Neuronal stem cell (in vitro differentiated cells): ENCODE measurements at regions not wholly inside any gene's neighbourhood (a gene's known extent, or its start where the extent isn't known, plus 50 kb on each side); places are given as distances from the start of the nearest gene placed in this dataset.

Experiments
- DNase-seq: peaks from one replicate; pipeline ENCODE4 v3.0.0-alpha.2; 2013; ENCODE audit warnings: low spot score
- H2AFZ ChIP-seq: one replicate; pipeline ENCODE4 v1.6.1; 2013; ENCODE audit warnings: mild to moderate bottlenecking, low read length, inconsistent platforms
- H2AK5ac ChIP-seq: 2 replicates; pipeline ENCODE4 v1.6.1; 2013; ENCODE audit warnings: low read depth, mild to moderate bottlenecking, inconsistent platforms, low read length, moderate library complexity, mixed read lengths
- H2BK120ac ChIP-seq: 2 replicates; pipeline ENCODE4 v1.6.1; 2013; ENCODE audit warnings: low read depth, mild to moderate bottlenecking, inconsistent platforms, low read length, moderate library complexity, mixed read lengths
- H2BK12ac ChIP-seq: one replicate; pipeline ENCODE4 v1.6.1; 2013; ENCODE audit warnings: low read length, inconsistent platforms
- H2BK15ac ChIP-seq: 2 replicates; pipeline ENCODE4 v1.6.1; 2013; ENCODE audit warnings: mild to moderate bottlenecking, low read length, inconsistent platforms, mixed read lengths
- H2BK5ac ChIP-seq: one replicate; pipeline ENCODE4 v1.6.1; 2013; ENCODE audit warnings: inconsistent platforms, mild to moderate bottlenecking, low read length, moderate library complexity
- H3K14ac ChIP-seq: one replicate; pipeline ENCODE4 v1.6.1; 2013; ENCODE audit warnings: low read length, inconsistent platforms
- H3K18ac ChIP-seq: 2 replicates; pipeline ENCODE4 v1.6.1; 2013; ENCODE audit warnings: low read length, inconsistent platforms
- H3K23ac ChIP-seq: 2 replicates; pipeline ENCODE4 v1.6.1; 2013; ENCODE audit warnings: low read depth, mild to moderate bottlenecking, mixed read lengths, low read length, inconsistent platforms; ENCODE audit not compliant: poor library complexity
- H3K27ac ChIP-seq: replicated peaks from 3 replicates; pipeline ENCODE4 v1.5.1; 2013; ENCODE audit warnings: low read length, inconsistent platforms
- H3K27me3 ChIP-seq, 3 experiments: 2 replicates each; pipeline ENCODE4 v1.6.1; 2013; ENCODE audit warnings: low read length in 3 of 3, mild to moderate bottlenecking in 2 of 3, inconsistent platforms in 1 of 3, low read depth in 1 of 3, mixed read lengths in 1 of 3, moderate library complexity in 1 of 3; ENCODE audit not compliant: control insufficient read depth in 3 of 3, insufficient read depth in 3 of 3
- H3K36me3 ChIP-seq, 2 donors: replicated peaks in 1 of 2; 2 replicates each; pipeline ENCODE4 v1.6.1; 2013; ENCODE audit warnings: low read length in 2 of 2; ENCODE audit not compliant: control insufficient read depth in 2 of 2, insufficient read depth in 2 of 2
- H3K4ac ChIP-seq: 2 replicates; pipeline ENCODE4 v1.6.1; 2013; ENCODE audit warnings: inconsistent platforms, mild to moderate bottlenecking, low read length, moderate library complexity
- H3K4me1 ChIP-seq, 2 donors: 1 replicate in 1 of 2; 2 replicates in 1 of 2; pipeline ENCODE4 v1.6.1; 2013; ENCODE audit warnings: low read length in 2 of 2, low read depth in 1 of 2; ENCODE audit not compliant: control insufficient read depth in 2 of 2, insufficient read depth in 1 of 2
- H3K4me2 ChIP-seq: one replicate; pipeline ENCODE4 v1.6.1; 2013; ENCODE audit warnings: mild to moderate bottlenecking, low read length, inconsistent platforms; ENCODE audit not compliant: insufficient read depth, poor library complexity, severe bottlenecking
- H3K4me3 ChIP-seq, 2 donors: 2 replicates each; pipeline ENCODE4 v1.5.1; 2013; ENCODE audit warnings: low read length in 2 of 2, mild to moderate bottlenecking in 2 of 2, inconsistent platforms in 1 of 2, moderate library complexity in 1 of 2
- H3K79me1 ChIP-seq: one replicate; pipeline ENCODE4 v1.6.1; 2013; ENCODE audit warnings: low read depth, mild to moderate bottlenecking, inconsistent platforms, low read length, moderate library complexity
- H3K9ac ChIP-seq: one replicate; pipeline ENCODE4 v1.6.1; 2013; ENCODE audit warnings: mild to moderate bottlenecking, low read depth, low read length, inconsistent platforms; ENCODE audit not compliant: poor library complexity
- H3K9me3 ChIP-seq, 2 donors: replicated peaks in 1 of 2; 2 replicates each; pipeline versions ENCODE3 to v1.6.1; 2013; ENCODE audit warnings: low read length in 2 of 2, mild to moderate bottlenecking in 2 of 2, inconsistent platforms in 1 of 2, low read depth in 1 of 2, mixed read lengths in 1 of 2, moderate library complexity in 1 of 2; ENCODE audit not compliant: control insufficient read depth in 2 of 2, insufficient read depth in 1 of 2
- H4K8ac ChIP-seq: one replicate; pipeline ENCODE4 v1.6.1; 2013; ENCODE audit warnings: low read depth, mild to moderate bottlenecking, inconsistent platforms, low read length, moderate library complexity
- H4K91ac ChIP-seq: one replicate; pipeline ENCODE4 v1.6.1; 2013; ENCODE audit warnings: low read length, low read depth, mild to moderate bottlenecking, inconsistent platforms; ENCODE audit not compliant: poor library complexity
- WGBS, 2 donors: extraction: QIAGEN DNeasy Blood & Tissue Kit; methylation state at CpG; one replicate each; pipeline ENCODE4 v1.1.7; 2013; ENCODE audit warnings: missing lambda C conversion rate in 2 of 2, mixed read lengths in 1 of 2; ENCODE audit not compliant: insufficient read length in 2 of 2, insufficient replicate concordance in 1 of 2; ENCODE audit errors: extremely low coverage in 2 of 2; 5-methylcytosine and 5-hydroxymethylcytosine counted together

DNA sequence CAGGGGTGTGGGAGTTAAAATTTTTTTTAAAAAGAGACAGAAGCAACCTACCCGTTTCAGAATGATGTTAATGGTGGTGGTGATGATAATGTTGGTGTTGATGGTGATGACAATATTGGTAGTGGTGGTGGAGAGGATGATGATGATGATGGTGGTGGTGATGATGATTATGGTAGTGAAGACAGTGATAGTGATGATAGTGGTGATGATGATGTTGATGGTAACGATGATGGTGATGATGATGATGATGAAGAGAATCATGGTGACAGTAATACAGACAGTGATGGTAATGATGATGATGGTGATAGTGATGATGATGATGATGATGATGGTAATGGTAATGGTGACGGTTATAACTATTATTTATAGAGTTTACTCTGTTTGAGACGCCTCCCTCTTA, 117.6 kb downstream of the ICE1 start:
- WGBS, 2 donors = 100% methylated on average over 1 of the region's 4 CpGs
- no peaks in the 10 kb centered on the region for H3K9me3 ChIP-seq
- no peak overlapping the region for H3K18ac ChIP-seq
- H3K36me3 ChIP-seq = no peaks in the 10 kb centered on the region
- H2BK5ac ChIP-seq = no peak overlapping the region
- H3K4me1 ChIP-seq = peaks cover 0 to 6% of the 10 kb centered on the region in 2 donors
- H3K27ac ChIP-seq = no peak overlapping the region
- H4K8ac ChIP-seq = no peak overlapping the region
- no peak for DNase-seq
- H3K27me3 ChIP-seq = peaks cover 0 to 4% (median 0%) of the 10 kb centered on the region in 3 experiments
- no peak overlapping the region for H3K23ac ChIP-seq
- no peak overlapping the region for H2BK120ac ChIP-seq
- no peak overlapping the region for H3K14ac ChIP-seq
- no peak overlapping the region for H2AK5ac ChIP-seq
- H3K9ac ChIP-seq = no peak overlapping the region
- H3K79me1 ChIP-seq = no peaks in the 10 kb centered on the region
- no peak overlapping the region for H4K91ac ChIP-seq
- no peak overlapping the region for H2AFZ ChIP-seq
- no peak overlapping the region for H2BK12ac ChIP-seq
- no peak overlapping the region for H3K4ac ChIP-seq
- H2BK15ac ChIP-seq = no peak overlapping the region
- H3K4me2 ChIP-seq = no peak overlapping the region
- no peak overlapping the region for H3K4me3 ChIP-seq
